Keratinocyte (primary cell): ENCODE measurements at regions not wholly inside any gene's neighbourhood (a gene's known extent, or its start where the extent isn't known, plus 50 kb on each side); places are given as distances from the start of the nearest gene placed in this dataset.

Source experiments
- EZH2 ChIP-seq: IDR thresholded peaks from one replicate; pipeline ENCODE4 v1.6.1; 2012; ENCODE audit warnings: inconsistent platforms, mild to moderate bottlenecking, low read length, moderate library complexity
- TF ChIP-seq, protein P1 (sequence below), 3 experiments: IDR thresholded peaks in 1 of 3; conservative IDR thresholded peaks in 1 of 3; optimal IDR thresholded peaks in 1 of 3; 2 replicates in 2 of 3; 3 replicates in 1 of 3; pipeline versions ENCODE3 to v1.5.1; 2011; ENCODE audit warnings: low read length in 3 of 3, mild to moderate bottlenecking in 3 of 3, moderate library complexity in 2 of 3, control low read depth in 1 of 3, inconsistent platforms in 1 of 3; ENCODE audit not compliant: insufficient read depth in 2 of 3; ENCODE audit errors: extremely low read depth in 1 of 3

DNA sequence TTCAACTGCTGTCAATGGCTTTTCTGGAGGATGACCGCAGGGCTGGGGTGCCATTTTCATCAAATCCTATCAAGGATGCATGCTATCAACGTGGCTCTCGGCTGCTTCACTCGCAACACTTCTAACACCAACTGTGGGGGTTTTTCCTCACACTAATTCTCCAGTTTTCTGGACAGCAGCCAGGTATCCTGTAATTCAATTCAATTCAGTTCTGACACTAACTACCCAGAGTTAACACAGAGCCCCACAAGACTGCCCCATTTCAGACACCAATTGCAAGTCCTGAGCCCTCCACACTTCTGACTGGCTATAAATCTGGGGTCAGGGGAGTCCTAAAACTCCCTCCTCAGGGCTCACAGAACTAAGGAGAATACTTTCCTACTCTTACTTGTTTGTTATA, 55.3 kb upstream of the TMCC3 start:
- TF ChIP-seq, protein P1, sequence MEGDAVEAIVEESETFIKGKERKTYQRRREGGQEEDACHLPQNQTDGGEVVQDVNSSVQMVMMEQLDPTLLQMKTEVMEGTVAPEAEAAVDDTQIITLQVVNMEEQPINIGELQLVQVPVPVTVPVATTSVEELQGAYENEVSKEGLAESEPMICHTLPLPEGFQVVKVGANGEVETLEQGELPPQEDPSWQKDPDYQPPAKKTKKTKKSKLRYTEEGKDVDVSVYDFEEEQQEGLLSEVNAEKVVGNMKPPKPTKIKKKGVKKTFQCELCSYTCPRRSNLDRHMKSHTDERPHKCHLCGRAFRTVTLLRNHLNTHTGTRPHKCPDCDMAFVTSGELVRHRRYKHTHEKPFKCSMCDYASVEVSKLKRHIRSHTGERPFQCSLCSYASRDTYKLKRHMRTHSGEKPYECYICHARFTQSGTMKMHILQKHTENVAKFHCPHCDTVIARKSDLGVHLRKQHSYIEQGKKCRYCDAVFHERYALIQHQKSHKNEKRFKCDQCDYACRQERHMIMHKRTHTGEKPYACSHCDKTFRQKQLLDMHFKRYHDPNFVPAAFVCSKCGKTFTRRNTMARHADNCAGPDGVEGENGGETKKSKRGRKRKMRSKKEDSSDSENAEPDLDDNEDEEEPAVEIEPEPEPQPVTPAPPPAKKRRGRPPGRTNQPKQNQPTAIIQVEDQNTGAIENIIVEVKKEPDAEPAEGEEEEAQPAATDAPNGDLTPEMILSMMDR (optimal IDR thresholded peaks at IDR 0.05 in 1 of 3, IDR thresholded peaks at IDR 0.05 in 1 of 3, conservative IDR thresholded peaks at IDR 0.05 in 1 of 3; ENCODE audit: extremely low read depth in 1 of 3, insufficient read depth in 2 of 3, low read length in 3 of 3), result no peak
- TF ChIP-seq EZH2, result no peak
